ENCODE measurements at regions not wholly inside any gene's neighbourhood (a gene's known extent, or its start where the extent isn't known, plus 50 kb on each side); places are given as distances from the start of the nearest gene placed in this dataset.

DNA sequence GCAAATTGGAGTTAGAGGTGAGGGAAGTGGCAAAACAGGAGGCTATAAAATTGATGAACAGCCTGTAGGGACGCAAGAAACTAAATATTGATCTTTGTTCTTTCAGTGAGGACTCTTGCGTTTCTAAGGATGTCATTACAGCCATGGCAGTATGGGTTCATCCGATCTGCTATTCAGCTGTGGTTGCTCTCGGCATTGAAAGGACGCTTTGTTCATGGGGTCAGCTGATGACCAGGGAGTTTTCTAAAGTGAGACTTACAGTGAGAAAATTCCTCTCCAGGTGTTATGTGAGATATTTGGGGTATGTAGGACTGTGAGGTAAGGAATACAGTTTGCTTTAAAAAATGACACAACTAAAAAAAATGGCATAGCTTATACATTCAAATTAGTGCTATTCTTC lies 52.7 kb upstream of the PELI1 start:
- DNase-seq: no peak

DNA sequence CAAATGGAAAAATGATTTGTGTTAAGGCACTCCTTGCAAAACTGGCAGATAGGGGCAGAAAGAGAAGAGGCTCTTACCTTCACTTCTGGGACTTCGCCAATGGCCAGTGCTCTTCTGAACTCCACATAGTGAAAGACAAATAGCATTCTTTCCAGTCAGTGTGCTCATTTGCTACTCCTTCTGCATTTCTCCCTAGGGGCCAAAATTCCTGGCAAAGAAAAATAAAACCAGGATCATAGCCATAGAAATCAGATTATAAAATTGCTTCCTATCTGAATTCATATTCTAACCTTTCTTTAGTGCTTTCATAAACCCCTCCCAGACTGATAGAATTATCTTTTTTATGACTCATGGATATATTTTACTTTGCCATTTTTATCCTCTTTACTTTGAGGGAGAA lies 56.9 kb upstream of the PELI1 start:
- DNase-seq: no peak

DNA sequence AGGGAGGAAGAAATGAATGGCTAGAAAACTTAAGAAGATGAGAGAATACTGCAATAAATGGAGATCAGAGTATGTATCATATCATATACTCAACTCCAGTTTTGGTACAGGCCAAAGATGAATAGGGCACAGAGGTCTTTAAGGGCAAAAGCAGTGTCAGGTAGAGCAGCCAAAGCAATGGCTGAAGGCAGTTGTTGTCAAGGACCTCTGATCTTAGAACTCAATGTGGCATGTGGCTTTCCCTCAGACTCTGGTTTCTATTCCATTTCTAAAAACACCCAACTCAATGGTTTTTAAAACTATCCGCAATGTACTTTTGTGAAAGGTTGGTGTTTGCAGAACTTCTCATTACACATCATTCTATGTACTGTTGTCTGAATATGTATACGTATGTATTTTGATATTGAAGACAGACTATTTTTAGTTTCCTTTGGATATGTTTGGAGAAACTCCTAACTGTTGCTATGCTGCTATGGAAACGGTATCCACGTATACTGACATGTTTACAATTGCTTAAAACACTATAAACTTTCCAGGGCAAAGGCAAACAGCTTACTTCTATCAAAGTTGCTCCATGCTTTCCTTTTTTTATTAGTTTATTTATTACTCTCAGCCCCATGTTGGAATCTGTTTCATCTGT lies 58.1 kb upstream of the PELI1 start:
- no peak for DNase-seq

GRCh38 chr2:64203131-64203857 lies 59.1 kb upstream of the PELI1 start:
- DNase-seq: no peak

GRCh38 chr2:64203858-64204632 lies 59.8 kb upstream of the PELI1 start:
- DNase-seq: peak; percentile 31

- DNase-seq: no peak
These were observed 60.5 kb upstream of the PELI1 start for GRCh38 chr2:64204703-64205102.

DNA sequence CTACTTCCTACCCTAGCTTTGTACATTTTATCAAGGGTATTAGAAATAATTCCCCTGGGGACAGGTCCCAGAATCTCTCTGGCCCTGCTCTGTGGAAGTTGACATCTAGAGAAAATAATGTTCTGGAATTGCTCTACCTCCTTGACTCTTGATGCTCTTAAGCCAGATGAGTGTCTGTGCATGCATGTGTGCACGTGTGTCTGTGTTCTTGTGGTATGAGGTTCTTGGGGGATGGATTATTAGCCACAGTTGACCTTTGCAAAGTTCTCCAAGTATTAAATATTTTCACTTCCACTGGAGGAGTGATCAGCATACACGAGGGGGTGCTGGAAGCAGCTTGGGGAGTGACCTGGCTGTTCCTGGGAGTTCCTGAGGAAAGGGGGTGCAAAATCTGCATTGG lies 61.2 kb upstream of the PELI1 start:
- no peak for DNase-seq

- DNase-seq: no peak
These were observed 63.4 kb upstream of the PELI1 start for GRCh38 chr2:64207573-64207972.

GRCh38 chr2:64210816-64211215 lies 66.6 kb upstream of the PELI1 start:
- DNase-seq: no peak

GRCh38 chr2:64211276-64211921 lies 67.2 kb upstream of the PELI1 start:
- DNase-seq: no peak

GRCh38 chr2:64212346-64212745 lies 68.1 kb upstream of the PELI1 start:
- no peak for DNase-seq

DNA sequence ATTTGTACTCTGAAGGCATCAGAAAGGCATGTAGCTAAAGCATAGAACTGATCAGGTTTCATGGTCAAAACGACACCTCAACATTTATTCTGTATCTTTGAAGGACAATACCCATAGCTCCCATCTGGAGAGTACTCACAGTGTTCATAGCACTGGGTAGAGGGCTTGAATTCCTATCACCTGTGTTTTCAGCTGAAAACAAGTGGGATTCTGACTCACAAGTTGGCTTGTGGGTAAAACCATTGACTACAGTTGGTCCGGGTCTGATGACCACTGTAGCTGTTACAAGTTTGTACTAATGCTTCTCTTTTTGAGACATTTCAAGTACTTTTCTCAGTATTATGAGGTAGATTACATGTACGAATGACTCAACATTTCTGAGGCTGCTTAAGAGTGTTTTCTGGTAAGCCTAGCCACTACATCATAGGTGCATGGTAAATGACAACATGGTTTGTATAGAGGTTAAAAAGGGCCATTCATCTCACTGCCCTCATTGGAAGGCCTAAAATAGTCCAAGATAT lies 68.6 kb upstream of the PELI1 start:
- DNase-seq: peak; percentile 72

DNA sequence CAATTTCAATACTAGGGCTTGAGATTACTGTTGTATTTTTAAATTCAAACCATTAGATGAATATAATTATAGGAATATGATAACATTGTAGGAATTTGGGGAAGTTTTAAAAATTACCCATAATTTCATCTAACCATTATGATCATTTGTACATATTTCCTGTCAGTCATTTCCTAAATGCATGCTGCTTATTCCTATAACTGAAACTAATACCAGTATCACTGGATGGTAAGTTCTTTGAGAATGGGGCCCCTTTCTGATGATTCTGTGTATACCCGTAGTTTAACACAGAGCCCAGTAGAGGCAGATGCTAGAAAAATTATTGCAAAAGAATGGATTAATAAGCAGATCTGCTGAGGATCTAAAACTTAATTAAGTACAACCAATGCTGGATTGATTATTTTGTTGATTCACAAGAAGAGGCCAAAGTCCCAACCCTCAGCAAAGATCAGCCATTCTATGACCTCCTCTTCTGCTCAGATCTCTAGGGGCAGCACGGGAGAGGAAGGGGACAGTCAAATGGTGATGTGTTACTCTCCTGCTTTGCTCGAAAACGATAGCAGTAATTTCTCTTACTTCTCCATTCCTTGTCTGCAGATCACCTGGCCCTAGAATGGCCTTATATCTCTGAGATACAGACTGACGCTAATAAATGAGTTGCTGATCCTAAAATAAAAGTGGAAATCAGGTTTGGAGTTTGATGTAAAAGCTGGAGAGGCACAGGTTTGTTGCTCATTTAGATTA lies 69.5 kb upstream of the PELI1 start:
- no peak for DNase-seq

- peak; percentile 45 for DNase-seq
These were observed 70.3 kb upstream of the PELI1 start for GRCh38 chr2:64214281-64215115.

DNA sequence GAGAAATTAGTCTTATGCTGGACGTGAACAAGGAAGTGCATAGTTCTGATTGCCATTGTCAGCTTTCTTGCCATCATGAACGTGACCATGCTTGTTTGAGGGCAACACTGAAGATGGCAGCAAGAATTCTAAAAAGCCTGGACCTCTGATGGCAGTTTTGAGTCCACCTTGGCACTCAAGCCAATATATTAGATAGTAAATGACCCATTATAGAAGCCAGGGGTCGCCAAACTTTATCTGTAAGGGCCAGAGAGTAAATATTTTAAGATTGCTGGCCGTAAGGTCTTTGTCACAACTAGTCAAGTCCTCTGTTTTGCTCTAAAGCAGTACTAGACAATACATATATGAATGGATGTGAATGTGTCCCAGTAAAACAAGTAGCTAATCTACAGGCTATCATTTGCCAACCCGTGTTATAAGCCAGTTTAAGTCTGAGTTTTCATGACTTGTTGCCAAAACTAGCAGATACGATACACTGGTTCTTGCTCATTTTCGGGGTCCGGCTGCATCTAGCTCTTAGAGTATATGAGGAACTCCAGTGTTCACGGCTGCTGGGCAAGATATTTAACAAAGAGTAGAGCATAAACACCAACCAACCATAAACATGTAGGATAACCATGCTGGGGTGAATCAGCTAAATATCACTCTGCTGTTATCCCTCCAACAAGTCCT lies 73.1 kb upstream of the PELI1 start:
- no peak for DNase-seq

DNA sequence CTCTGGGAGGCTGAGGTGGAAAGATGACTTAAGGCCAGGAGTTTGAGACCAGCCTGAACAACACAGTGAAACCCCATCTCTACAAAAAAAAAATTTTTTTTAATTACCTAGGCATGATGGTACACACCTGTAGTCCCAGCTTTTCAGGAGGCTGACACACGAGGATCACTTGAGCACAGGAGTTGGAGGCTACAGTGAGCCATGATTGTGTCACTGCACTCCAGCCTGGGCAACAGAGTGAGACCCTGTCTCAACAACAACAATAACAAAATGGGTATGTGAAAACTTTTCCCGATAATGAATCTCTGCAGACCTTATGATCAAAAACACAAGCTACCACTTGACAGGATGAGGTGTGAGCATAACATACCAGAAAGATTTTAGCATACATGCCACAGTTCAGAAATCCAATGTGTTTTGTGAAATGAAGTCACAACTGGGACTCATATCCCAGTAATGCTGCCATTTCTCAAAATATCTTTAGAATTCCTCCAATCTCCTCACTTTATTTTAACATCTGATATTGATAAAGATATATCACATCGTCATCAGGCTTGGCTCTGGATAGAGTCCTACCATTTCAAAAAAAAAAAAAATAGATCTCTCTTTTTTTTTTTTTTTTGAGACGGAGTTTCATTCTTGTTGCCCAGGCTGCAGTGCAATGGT lies 74.0 kb upstream of the PELI1 start:
- no peak for DNase-seq

GRCh38 chr2:64219149-64219548 lies 74.9 kb upstream of the PELI1 start:
- no peak for DNase-seq

GRCh38 chr2:64220265-64220664 lies 76.0 kb upstream of the PELI1 start:
- no peak for DNase-seq

- DNase-seq: no peak
These were observed 76.8 kb upstream of the PELI1 start for GRCh38 chr2:64220894-64221617.

GRCh38 chr2:64221935-64222334 lies 77.7 kb upstream of the PELI1 start:
- DNase-seq: no peak

Data from stimulated activated CD4-positive, alpha-beta T cell treated with anti-CD3 and anti-CD28 coated beads, Interleukin-1b, Interleukin-23, amount 100 ng/mL, for 48 hours (primary cell).